T-helper 2 cell treated with Interferon-gamma antibody and Interleukin-4, amounts not matched to agents 5 μg/mL and 100 μg/mL, for 36 hours (primary cell): ENCODE measurements at regions not wholly inside any gene's neighbourhood (a gene's known extent, or its start where the extent isn't known, plus 50 kb on each side); places are given as distances from the start of the nearest gene placed in this dataset.
"Not testable (repeated sequence)": the region's sequence is repeated elsewhere in the genome, so short reads cannot be mapped to it uniquely, and the experiment has no call there.

Source experiments
- DNase-seq: peaks from one replicate; pipeline ENCODE4 v3.0.0; 2021; ENCODE audit warnings: low spot score
- H3K27ac Mint-ChIP-seq: one replicate; pipeline ENCODE4 v1.8.0; 2021; ENCODE audit warnings: mild to moderate bottlenecking, mixed read lengths
- H3K27me3 Mint-ChIP-seq: one replicate; pipeline ENCODE4 v1.8.0; 2021; ENCODE audit warnings: low read depth, mixed read lengths
- H3K36me3 Mint-ChIP-seq: one replicate; pipeline ENCODE4 v1.8.0; 2021; ENCODE audit warnings: low read depth, mixed read lengths
- H3K4me1 Mint-ChIP-seq: one replicate; pipeline ENCODE4 v1.8.0; 2021; ENCODE audit warnings: low read depth, mixed read lengths
- H3K4me3 Mint-ChIP-seq: one replicate; pipeline ENCODE4 v1.8.0; 2022; ENCODE audit warnings: mild to moderate bottlenecking, moderate library complexity, mixed read lengths
- H3K9me3 Mint-ChIP-seq: one replicate; pipeline ENCODE4 v1.8.0; 2021; ENCODE audit warnings: mixed read lengths

GRCh38 chr12:105664765-105665164, 334.3 kb downstream of the C12orf75 start:
- not testable (repeated sequence) for H3K36me3 Mint-ChIP-seq, H3K27ac Mint-ChIP-seq, H3K27me3 Mint-ChIP-seq, H3K4me3 Mint-ChIP-seq, H3K9me3 Mint-ChIP-seq, DNase-seq, H3K4me1 Mint-ChIP-seq

DNA sequence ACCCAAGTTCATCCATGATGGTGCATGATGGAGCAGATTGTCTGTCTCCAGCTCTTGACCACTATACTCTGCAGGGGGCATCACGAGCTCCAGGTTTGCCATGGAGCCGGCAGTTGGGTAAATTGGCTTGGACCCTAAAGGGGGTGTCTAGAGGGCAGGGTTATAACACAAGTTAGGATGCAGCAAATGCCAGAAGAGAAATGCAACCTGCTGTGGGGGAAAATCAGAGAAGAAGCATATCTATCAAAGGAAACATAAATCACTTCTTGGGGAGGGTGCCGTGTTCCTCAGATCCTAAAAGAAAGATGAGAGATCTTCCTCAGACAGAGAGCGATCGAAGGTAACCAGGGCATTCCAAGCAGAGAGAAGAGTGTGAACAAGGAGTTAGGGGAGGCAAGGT, 334.9 kb downstream of the C12orf75 start:
- Mint-ChIP-seq H3K4me3 (no peak overlapping the region), H3K9me3 (no peaks in the 10 kb centered on the region), H3K4me1 (no peaks in the 10 kb centered on the region), H3K36me3 (no peaks in the 10 kb centered on the region), H3K27me3 (no peaks in the 10 kb centered on the region), H3K27ac (no peak overlapping the region)
- DNase-seq: no peak

DNA sequence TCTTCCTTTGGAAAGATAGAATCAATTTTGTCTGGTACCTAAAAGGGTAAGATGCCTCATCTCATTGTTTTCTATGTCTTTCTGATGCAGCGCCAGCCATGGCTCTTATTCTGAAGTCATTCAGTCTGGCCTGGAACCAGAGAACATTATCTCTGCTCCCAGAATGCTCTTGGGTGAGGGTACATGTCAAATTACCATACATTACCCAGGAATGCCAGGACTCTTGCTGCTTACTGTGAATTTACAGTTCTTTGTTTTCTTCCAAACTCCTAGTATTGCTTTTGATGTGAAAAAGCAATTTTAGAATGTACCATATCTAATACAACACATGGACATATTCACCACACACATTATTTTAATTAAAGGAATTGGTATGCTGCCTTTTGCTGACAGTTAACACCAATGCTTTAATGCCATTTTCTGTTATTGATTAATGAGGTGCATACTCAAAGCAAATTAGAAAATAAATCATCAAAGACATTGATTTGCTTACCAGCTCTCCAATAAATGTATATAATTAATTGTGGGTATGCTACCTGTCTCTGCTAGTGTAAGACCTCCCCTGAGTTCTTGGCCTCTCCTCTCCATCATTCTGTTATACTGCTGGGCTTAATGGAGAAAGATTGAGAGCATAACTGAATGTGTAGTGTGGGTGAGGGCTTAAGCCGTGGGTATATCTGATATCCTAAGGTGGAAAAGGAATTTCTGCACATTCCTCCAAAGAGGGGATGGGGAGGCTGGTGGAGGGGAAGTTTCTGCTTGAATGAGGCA, 337.7 kb downstream of the C12orf75 start:
- no peak for DNase-seq
- Mint-ChIP-seq H3K4me3 (no peak overlapping the region), H3K27ac (no peak overlapping the region), H3K36me3 (no peaks in the 10 kb centered on the region), H3K27me3 (no peaks in the 10 kb centered on the region), H3K9me3 (no peaks in the 10 kb centered on the region), H3K4me1 (no peaks in the 10 kb centered on the region)

GRCh38 chr12:105670672-105671071, 340.2 kb downstream of the C12orf75 start:
- Mint-ChIP-seq H3K4me1 (no peaks in the 10 kb centered on the region), H3K4me3 (no peak overlapping the region), H3K27ac (no peak overlapping the region), H3K9me3 (no peaks in the 10 kb centered on the region), H3K36me3 (no peaks in the 10 kb centered on the region), H3K27me3 (no peaks in the 10 kb centered on the region)
- no peak for DNase-seq

DNA sequence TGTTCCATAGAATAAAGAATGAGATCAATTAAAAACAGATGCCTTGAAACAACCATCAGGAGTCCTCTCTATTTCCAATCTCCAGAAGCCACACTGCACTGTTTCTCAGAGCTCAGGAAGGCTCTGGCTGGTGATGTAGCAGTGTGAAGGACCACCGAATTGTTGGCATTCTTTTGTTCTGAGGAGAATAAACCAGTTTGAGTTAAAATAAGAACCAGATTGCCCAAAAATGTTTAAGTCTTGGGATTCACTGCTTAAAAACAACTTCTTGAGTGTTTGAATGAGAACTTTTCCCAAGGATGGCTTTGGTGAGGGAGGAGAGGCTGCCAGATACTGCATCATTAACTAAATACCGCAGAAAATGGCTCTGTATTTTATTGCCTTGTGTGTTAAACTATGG, 341.2 kb downstream of the C12orf75 start:
- Mint-ChIP-seq H3K36me3 (no peaks in the 10 kb centered on the region), H3K27me3 (no peaks in the 10 kb centered on the region), H3K9me3 (no peaks in the 10 kb centered on the region), H3K4me3 (no peak overlapping the region), H3K4me1 (no peaks in the 10 kb centered on the region), H3K27ac (no peak overlapping the region)
- no peak for DNase-seq

DNA sequence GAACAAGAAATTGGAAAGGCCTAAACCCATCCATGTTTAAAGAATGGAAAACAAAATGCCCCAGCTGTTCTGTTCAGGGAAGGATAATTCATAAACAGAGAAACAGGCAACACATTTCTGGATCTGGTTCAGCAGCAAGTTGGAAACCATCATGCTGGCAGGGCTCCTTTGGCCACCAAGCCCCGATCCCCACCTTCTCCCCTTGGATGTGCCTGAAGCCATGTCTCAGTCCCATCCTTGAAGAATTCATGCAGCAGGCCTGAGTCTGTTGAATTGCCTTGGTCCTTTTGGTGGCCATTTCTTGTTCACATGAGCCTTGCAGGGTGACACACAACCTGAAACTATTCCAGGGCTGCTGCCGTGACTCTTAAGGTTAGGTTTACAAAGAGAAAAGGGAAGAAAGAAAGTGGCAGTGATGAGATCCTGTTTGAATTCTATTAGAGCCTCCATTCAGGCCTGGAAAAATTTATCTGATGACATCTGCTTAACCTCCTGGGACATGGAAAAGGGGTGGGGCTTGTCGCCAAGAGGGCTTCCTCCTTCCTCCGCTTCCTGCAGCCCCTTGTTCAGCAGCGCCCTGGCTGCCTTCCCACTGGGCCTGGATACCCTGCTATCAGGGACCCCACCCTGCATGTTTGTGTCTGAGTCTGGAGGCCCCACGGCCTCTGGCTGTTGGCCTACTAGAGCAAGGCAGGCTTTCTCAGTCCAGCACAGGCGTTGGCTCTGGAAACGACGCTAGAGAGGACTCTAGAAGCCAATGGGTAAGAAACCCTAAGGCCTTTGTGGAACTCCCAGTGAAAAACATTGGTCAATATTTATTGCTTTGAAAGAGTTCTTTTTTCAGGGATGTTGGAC, 341.9 kb downstream of the C12orf75 start:
- DNase-seq: no peak
- no peaks in the 10 kb centered on the region for H3K9me3 Mint-ChIP-seq
- H3K4me1 Mint-ChIP-seq: no peaks in the 10 kb centered on the region
- H3K4me3 Mint-ChIP-seq: no peak overlapping the region
- no peaks in the 10 kb centered on the region for H3K36me3 Mint-ChIP-seq
- H3K27me3 Mint-ChIP-seq: no peaks in the 10 kb centered on the region
- no peak overlapping the region for H3K27ac Mint-ChIP-seq

GRCh38 chr12:105674871-105675699, 344.6 kb downstream of the C12orf75 start:
- no peak overlapping the region for H3K4me3 Mint-ChIP-seq
- no peaks in the 10 kb centered on the region for H3K4me1 Mint-ChIP-seq
- H3K27me3 Mint-ChIP-seq: no peaks in the 10 kb centered on the region
- no peak overlapping the region for H3K27ac Mint-ChIP-seq
- no peaks in the 10 kb centered on the region for H3K9me3 Mint-ChIP-seq
- DNase-seq: no peak
- H3K36me3 Mint-ChIP-seq: no peaks in the 10 kb centered on the region

DNA sequence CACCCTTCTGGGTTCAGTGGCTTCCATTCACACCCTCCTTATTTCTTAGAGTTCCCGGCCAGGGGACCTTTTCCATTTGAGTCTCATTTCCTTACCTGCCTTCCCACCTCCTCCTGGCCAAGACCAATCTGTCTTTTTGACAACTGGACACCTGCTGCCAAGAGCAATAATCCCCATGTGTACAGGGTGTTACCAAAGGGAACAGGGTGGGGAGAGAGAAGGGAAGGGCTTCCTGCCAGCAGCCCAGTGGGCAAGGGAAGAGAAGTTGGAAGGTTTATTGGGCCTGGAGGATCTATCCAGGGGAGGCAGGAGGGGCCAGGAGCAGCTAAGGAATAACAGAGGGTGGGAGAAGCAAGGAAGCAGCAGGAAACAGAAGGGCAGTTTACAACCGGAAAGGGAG, 346.2 kb downstream of the C12orf75 start:
- H3K4me3 Mint-ChIP-seq: no peak overlapping the region
- H3K9me3 Mint-ChIP-seq: no peaks in the 10 kb centered on the region

GRCh38 chr12:105677672-105678071, 347.2 kb downstream of the C12orf75 start:
- Mint-ChIP-seq H3K27me3 (no peaks in the 10 kb centered on the region), H3K4me1 (no peaks in the 10 kb centered on the region), H3K9me3 (no peaks in the 10 kb centered on the region), H3K4me3 (no peak overlapping the region), H3K27ac (no peak overlapping the region), H3K36me3 (no peaks in the 10 kb centered on the region)
- no peak for DNase-seq

More for the DNA sequence above, 346.2 kb downstream of the C12orf75 start:
- H3K27ac Mint-ChIP-seq: no peak overlapping the region
- no peaks in the 10 kb centered on the region for H3K4me1 Mint-ChIP-seq
- no peaks in the 10 kb centered on the region for H3K36me3 Mint-ChIP-seq
- no peaks in the 10 kb centered on the region for H3K27me3 Mint-ChIP-seq
- no peak for DNase-seq

DNA sequence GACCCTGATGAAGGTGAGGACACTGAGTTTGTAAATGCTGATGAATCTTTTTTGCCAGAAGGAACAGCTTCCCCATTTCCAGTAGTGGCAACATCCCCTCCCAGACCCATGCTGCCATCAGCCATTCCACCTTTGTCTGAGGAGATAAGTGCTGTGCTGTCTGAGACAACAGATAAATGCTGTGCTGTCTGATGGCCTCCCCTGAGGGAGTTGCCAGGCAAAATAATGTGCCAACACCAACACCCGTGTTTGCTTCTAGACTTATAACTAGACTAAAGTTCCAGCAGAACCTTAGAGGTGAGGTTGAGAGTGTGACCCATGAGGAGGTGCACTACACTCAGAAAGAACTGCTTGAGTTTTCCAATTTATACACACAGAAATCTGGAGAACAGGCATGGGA, 349.5 kb downstream of the C12orf75 start:
- Mint-ChIP-seq H3K4me3 (no peak overlapping the region), H3K36me3 (no peaks in the 10 kb centered on the region), H3K4me1 (no peaks in the 10 kb centered on the region), H3K27me3 (no peaks in the 10 kb centered on the region), H3K9me3 (no peaks in the 10 kb centered on the region), H3K27ac (no peak overlapping the region)
- DNase-seq: no peak

GRCh38 chr12:105681341-105681740, 350.9 kb downstream of the C12orf75 start:
- H3K4me1 Mint-ChIP-seq: no peaks in the 10 kb centered on the region

DNA sequence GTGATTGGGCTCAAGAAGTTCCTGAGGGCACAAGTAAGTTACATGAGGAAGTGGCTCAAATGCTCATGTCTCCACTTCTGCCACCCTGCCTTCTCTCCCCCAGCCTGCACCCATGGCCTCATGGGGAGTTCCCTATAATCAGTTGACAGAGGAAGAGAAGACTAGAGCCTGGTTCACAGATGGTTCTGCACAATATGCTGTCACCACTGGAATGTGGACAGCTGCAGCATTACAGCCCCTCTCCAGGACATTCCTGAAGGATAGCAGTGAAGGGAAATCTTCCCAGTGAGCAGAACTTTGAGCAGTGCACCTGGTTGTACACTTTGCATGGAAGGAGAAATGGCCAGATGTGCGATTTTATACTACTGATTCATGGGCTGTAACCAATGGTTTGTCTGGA, 352.3 kb downstream of the C12orf75 start:
- DNase-seq, H3K9me3 Mint-ChIP-seq, H3K36me3 Mint-ChIP-seq, H3K27me3 Mint-ChIP-seq, H3K4me3 Mint-ChIP-seq, H3K4me1 Mint-ChIP-seq, H3K27ac Mint-ChIP-seq: not testable (repeated sequence)

More at GRCh38 chr12:105681341-105681740, 350.9 kb downstream of the C12orf75 start:
- DNase-seq: no peak
- H3K36me3 Mint-ChIP-seq: no peaks in the 10 kb centered on the region
- no peak overlapping the region for H3K4me3 Mint-ChIP-seq
- H3K27me3 Mint-ChIP-seq: no peaks in the 10 kb centered on the region
- no peaks in the 10 kb centered on the region for H3K9me3 Mint-ChIP-seq
- no peak overlapping the region for H3K27ac Mint-ChIP-seq

- H3K36me3 Mint-ChIP-seq, DNase-seq, H3K4me3 Mint-ChIP-seq, H3K27ac Mint-ChIP-seq, H3K9me3 Mint-ChIP-seq, H3K27me3 Mint-ChIP-seq, H3K4me1 Mint-ChIP-seq: not testable (repeated sequence)
These were observed 353.3 kb downstream of the C12orf75 start for GRCh38 chr12:105683836-105684235.

GRCh38 chr12:105698075-105698474, 367.6 kb downstream of the C12orf75 start:
- DNase-seq: no peak
- no peaks in the 10 kb centered on the region for H3K36me3 Mint-ChIP-seq
- H3K27ac Mint-ChIP-seq: no peak overlapping the region
- H3K4me3 Mint-ChIP-seq: no peak overlapping the region
- H3K9me3 Mint-ChIP-seq: no peaks in the 10 kb centered on the region
- H3K27me3 Mint-ChIP-seq: peaks cover 3% of the 10 kb centered on the region
- H3K4me1 Mint-ChIP-seq: no peaks in the 10 kb centered on the region
